ENCODE measurements at regions not wholly inside any gene's neighbourhood (a gene's known extent, or its start where the extent isn't known, plus 50 kb on each side); places are given as distances from the start of the nearest gene placed in this dataset.
"Not testable (repeated sequence)": the region's sequence is repeated elsewhere in the genome, so short reads cannot be mapped to it uniquely, and the experiment has no call there.

GRCh38 chr3:28136607-28137216, 104.7 kb upstream of the CMC1 start:
- Histone ChIP-seq H3K36me3 (no peaks in the 10 kb centered on the region), H3K27me3 (no peaks in the 10 kb centered on the region; the same call in 1 of the 2 replicates), H3K4me3 (no peak overlapping the region), H3K4me1 (no peaks in the 10 kb centered on the region), H3K9me3 (replicated peaks) (no peaks in the 10 kb centered on the region), H3K27ac (no peak overlapping the region)
- no peak for DNase-seq

GRCh38 chr3:28138043-28138610, 103.3 kb upstream of the CMC1 start:
- Histone ChIP-seq H3K27me3 (no peaks in the 10 kb centered on the region; the same call in 1 of the 2 replicates), H3K27ac (no peak overlapping the region), H3K9me3 (replicated peaks) (no peaks in the 10 kb centered on the region), H3K4me3 (no peak overlapping the region), H3K36me3 (no peaks in the 10 kb centered on the region), H3K4me1 (no peaks in the 10 kb centered on the region)
- no peak for DNase-seq

DNA sequence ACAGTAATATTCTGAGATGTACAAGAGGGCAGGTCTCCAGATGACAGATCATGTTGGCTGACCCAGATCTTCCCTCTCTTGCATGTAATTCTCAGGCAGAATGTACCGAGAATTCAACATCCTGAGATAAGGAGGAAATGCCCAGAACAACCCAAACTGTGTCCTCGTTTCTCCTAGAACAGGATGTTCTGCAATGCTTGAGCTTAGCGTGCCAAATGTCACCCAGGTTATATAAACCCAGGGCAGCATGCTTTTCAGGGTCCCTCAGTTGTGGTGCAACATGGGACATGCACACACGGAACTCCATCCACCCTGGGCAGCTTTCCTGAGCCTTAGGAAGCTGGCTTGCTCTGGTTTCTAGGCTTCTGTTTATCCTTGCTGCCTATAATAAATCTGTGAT, 102.1 kb upstream of the CMC1 start:
- Histone ChIP-seq H3K36me3 (no peaks in the 10 kb centered on the region), H3K4me1 (no peaks in the 10 kb centered on the region), H3K27me3 (no peaks in the 10 kb centered on the region; the same call in 1 of the 2 replicates), H3K27ac (no peak overlapping the region), H3K9me3 (replicated peaks) (no peaks in the 10 kb centered on the region), H3K4me3 (no peak overlapping the region)
- DNase-seq: no peak

- H3K27me3 ChIP-seq: no peaks in the 10 kb centered on the region; the same call in 1 of the 2 replicates
- no peak overlapping the region for H3K4me3 ChIP-seq
- H3K9me3 ChIP-seq (replicated peaks): no peaks in the 10 kb centered on the region
- no peak for DNase-seq
- H3K36me3 ChIP-seq: no peaks in the 10 kb centered on the region
- H3K4me1 ChIP-seq: no peaks in the 10 kb centered on the region
- H3K27ac ChIP-seq: no peak overlapping the region
These were observed 101.3 kb upstream of the CMC1 start for GRCh38 chr3:28139967-28140634.

DNA sequence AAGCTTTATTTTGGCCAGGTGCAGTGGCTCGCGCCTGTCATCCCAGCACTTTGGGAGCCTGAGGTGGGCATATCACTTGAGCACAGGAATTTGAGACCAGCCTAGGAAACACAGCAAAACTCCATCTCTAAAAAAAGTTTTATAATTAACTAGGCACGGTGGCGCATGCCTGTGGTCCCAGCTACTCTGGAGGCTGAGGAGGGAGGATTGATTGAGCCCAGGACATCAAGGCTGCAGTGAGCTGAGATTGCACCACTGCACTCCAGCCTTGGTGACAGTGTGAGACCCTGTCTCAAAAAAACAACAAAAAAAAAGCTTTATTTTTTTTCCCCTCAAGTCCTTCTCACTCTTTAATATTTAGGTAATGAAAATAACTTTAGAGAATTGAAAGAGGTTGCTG, 100.8 kb upstream of the CMC1 start:
- no peaks in the 10 kb centered on the region for H3K9me3 ChIP-seq (replicated peaks)
- DNase-seq: no peak
- H3K36me3 ChIP-seq: no peaks in the 10 kb centered on the region
- H3K27me3 ChIP-seq: no peaks in the 10 kb centered on the region; the same call in 1 of the 2 replicates
- H3K4me1 ChIP-seq: no peaks in the 10 kb centered on the region
- H3K4me3 ChIP-seq: no peak overlapping the region
- no peak overlapping the region for H3K27ac ChIP-seq

- no peak for DNase-seq
- H3K27me3 ChIP-seq: no peaks in the 10 kb centered on the region
- no peak overlapping the region for H3K4me3 ChIP-seq
- no peaks in the 10 kb centered on the region for H3K9me3 ChIP-seq (replicated peaks)
- H3K4me1 ChIP-seq: no peaks in the 10 kb centered on the region
- H3K36me3 ChIP-seq: no peaks in the 10 kb centered on the region
- no peak overlapping the region for H3K27ac ChIP-seq
These were observed 91.5 kb upstream of the CMC1 start for GRCh38 chr3:28149960-28150359.

DNA sequence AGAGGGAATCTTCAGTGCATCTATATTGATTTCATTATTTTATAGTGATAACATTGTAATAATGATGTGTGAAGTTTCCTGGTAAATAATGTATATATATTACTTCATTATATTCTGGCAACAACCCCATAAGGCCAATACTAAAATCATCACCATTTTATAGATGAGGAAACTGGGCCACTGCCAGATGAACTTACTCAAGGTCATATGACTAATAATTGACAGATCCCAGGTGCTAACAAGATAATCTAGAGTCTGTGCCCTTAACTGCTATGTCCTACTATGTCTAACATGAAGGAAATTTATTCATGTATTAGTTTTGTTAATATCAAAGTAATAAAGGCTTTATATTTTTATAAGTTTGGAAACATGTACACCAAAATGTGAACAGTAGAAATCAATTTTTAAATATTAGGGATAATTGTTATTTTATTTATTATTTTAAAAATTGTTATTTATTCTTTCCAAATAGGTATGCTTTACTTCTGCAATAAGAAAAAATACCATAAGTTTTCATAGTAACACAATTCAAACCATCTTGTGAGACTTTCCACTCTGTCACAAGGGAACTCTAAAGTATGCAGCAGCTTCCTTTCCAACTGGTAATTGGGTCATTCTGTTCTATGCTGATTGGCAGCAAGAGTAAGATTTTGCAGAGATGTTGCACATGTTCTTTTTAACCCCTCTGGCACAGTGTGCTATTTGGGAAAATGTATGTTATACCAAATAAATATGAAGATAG, 90.8 kb upstream of the CMC1 start:
- DNase-seq: no peak
- H3K27ac ChIP-seq: no peak overlapping the region

DNA sequence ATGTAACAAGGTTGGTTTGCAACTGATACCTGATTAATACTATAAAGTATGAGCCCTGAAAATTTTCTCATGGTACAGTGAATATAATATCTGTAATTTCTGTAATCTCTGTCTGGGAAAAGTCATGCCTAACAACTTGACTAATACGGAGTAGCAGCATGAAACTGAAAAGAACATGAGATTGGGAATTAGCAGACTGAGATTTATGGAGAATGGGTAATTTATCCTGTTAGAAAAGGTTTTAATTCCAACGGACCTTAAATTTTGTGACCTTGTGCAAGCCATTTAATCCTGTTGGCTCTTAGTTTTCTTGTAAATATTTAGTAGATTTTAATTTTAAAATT, 90.2 kb upstream of the CMC1 start:
- no peaks in the 10 kb centered on the region for H3K36me3 ChIP-seq
- no peaks in the 10 kb centered on the region for H3K27me3 ChIP-seq
- H3K27ac ChIP-seq: no peak overlapping the region
- no peaks in the 10 kb centered on the region for H3K9me3 ChIP-seq (replicated peaks)
- no peaks in the 10 kb centered on the region for H3K4me1 ChIP-seq
- DNase-seq: no peak
- H3K4me3 ChIP-seq: no peak overlapping the region

More for the DNA sequence above, 90.8 kb upstream of the CMC1 start:
- H3K4me3 ChIP-seq: no peak overlapping the region
- H3K9me3 ChIP-seq (replicated peaks): no peaks in the 10 kb centered on the region
- no peaks in the 10 kb centered on the region for H3K36me3 ChIP-seq
- no peaks in the 10 kb centered on the region for H3K27me3 ChIP-seq
- no peaks in the 10 kb centered on the region for H3K4me1 ChIP-seq

GRCh38 chr3:28151608-28152228, 89.7 kb upstream of the CMC1 start:
- no peaks in the 10 kb centered on the region for H3K27me3 ChIP-seq
- no peaks in the 10 kb centered on the region for H3K9me3 ChIP-seq (replicated peaks)
- DNase-seq: no peak
- no peak overlapping the region for H3K4me3 ChIP-seq
- H3K4me1 ChIP-seq: no peaks in the 10 kb centered on the region
- H3K27ac ChIP-seq: no peak overlapping the region
- H3K36me3 ChIP-seq: no peaks in the 10 kb centered on the region

- DNase-seq: no peak
- Histone ChIP-seq H3K9me3 (replicated peaks) (no peaks in the 10 kb centered on the region), H3K4me3 (no peak overlapping the region)
These were observed 85.8 kb upstream of the CMC1 start for GRCh38 chr3:28155631-28156030.

GRCh38 chr3:28156599-28156998, 84.8 kb upstream of the CMC1 start:
- H3K36me3 ChIP-seq; H3K27me3 ChIP-seq; H3K27ac ChIP-seq; H3K4me1 ChIP-seq; H3K9me3 ChIP-seq (replicated peaks); H3K4me3 ChIP-seq; DNase-seq: not testable (repeated sequence)

More at GRCh38 chr3:28155631-28156030, 85.8 kb upstream of the CMC1 start:
- no peaks in the 10 kb centered on the region for H3K27me3 ChIP-seq
- H3K36me3 ChIP-seq: no peaks in the 10 kb centered on the region
- H3K4me1 ChIP-seq: no peaks in the 10 kb centered on the region
- no peak overlapping the region for H3K27ac ChIP-seq

- DNase-seq: no peak
- H3K4me3 ChIP-seq: no peak overlapping the region
These were observed 69.5 kb upstream of the CMC1 start for GRCh38 chr3:28171962-28172361.

GRCh38 chr3:28172748-28173147, 68.7 kb upstream of the CMC1 start:
- Histone ChIP-seq H3K36me3 (no peaks in the 10 kb centered on the region), H3K4me1 (no peaks in the 10 kb centered on the region), H3K4me3 (no peak overlapping the region), H3K27me3 (0 out of 2 replicates have a peak, but pooled peaks cover 2% of the 10 kb centered on the region), H3K27ac (no peak overlapping the region), H3K9me3 (replicated peaks) (no peaks in the 10 kb centered on the region)
- no peak for DNase-seq

More at GRCh38 chr3:28171962-28172361, 69.5 kb upstream of the CMC1 start:
- Histone ChIP-seq H3K27me3 (0 out of 2 replicates have a peak, but pooled peaks cover 2% of the 10 kb centered on the region), H3K36me3 (no peaks in the 10 kb centered on the region), H3K9me3 (replicated peaks) (no peaks in the 10 kb centered on the region), H3K27ac (no peak overlapping the region), H3K4me1 (no peaks in the 10 kb centered on the region)

DNA sequence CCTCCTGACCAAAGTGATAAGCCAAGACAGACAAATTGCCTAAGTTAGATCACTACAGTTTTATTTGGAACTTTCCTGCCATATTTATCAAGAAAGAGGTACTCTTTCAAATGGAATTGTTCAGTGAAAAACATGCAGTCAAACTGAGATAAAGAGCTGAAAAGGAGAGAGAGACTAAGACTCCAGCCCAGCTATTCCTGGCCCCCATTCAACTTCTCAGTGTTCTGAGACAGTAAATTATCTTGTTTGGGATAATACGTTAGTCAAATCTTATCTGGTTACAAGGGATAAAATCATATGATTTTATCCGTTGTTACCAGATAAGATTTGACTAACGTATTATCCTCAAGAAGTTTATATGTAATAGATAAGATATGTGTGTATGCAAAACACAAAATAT, 67.6 kb upstream of the CMC1 start:
- DNase-seq: no peak
- no peaks in the 10 kb centered on the region for H3K4me1 ChIP-seq
- 0 out of 2 replicates have a peak, but pooled peaks cover 2% of the 10 kb centered on the region for H3K27me3 ChIP-seq
- H3K4me3 ChIP-seq: no peak overlapping the region
- H3K9me3 ChIP-seq (replicated peaks): no peaks in the 10 kb centered on the region
- H3K36me3 ChIP-seq: no peaks in the 10 kb centered on the region
- H3K27ac ChIP-seq: no peak overlapping the region

DNA sequence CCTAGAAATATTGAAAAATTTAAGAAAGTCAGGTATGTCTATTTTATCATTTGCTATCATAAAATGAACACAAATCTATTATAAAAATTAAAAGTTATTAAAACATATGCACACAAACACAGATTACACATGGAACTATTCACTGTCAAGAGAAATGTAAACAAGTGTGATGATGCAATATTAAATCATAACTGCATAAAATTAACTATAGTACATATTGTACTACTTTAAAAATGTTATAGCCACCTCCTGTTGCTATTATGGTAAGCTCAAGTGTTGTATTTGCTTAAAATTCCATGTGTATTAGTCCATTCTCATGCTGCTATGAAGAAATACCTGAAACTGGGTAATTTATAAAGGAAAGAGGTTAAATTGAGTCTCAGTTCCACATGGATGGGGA, 54.7 kb upstream of the CMC1 start:
- Histone ChIP-seq H3K27ac (no peak overlapping the region), H3K27me3 (no peaks in the 10 kb centered on the region), H3K36me3 (no peaks in the 10 kb centered on the region), H3K9me3 (replicated peaks) (no peaks in the 10 kb centered on the region), H3K4me1 (no peaks in the 10 kb centered on the region), H3K4me3 (no peak overlapping the region)
- no peak for DNase-seq
